HepG2 (cell line): ENCODE measurements at regions not wholly inside any gene's neighbourhood (a gene's known extent, or its start where the extent isn't known, plus 50 kb on each side); places are given as distances from the start of the nearest gene placed in this dataset.
A peak's percentile ranks its signal among the peaks of the same experiment; 100 is the strongest.

Experiments used
- DR1 ChIP-seq: sonication (generic); formaldehyde crosslinking; IDR thresholded peaks from 2 replicates; pipeline ENCODE4 v1.8.0; 2021; ENCODE audit warnings: mild to moderate bottlenecking, missing genetic modification reagents, inconsistent platforms
- EED ChIP-seq: sonication (generic); formaldehyde crosslinking; IDR thresholded peaks from 2 replicates; pipeline ENCODE4 v1.5.0; 2020; ENCODE audit warnings: mild to moderate bottlenecking, missing genetic modification reagents
- ELF3 ChIP-seq: IDR thresholded peaks from 2 replicates; pipeline ENCODE4 v1.6.1; 2016; ENCODE audit warnings: missing genetic modification reagents, missing compliant biosample characterization
- FOSL1 ChIP-seq: sonication (generic); formaldehyde crosslinking; IDR thresholded peaks from 2 replicates; pipeline ENCODE4 v1.9.0; 2021; ENCODE audit warnings: missing genetic modification reagents, borderline replicate concordance
- KDM2A ChIP-seq: sonication (generic); formaldehyde crosslinking; IDR thresholded peaks from 2 replicates; pipeline ENCODE4 v1.4.0; 2020; ENCODE audit warnings: low read depth, missing genetic modification reagents, borderline replicate concordance
- KLF15 ChIP-seq: sonication (generic); formaldehyde crosslinking; IDR thresholded peaks from 2 replicates; pipeline ENCODE4 v1.8.1; 2023; ENCODE audit warnings: borderline replicate concordance, mild to moderate bottlenecking, inconsistent platforms, missing genetic modification reagents, mixed read lengths
- SCMH1 ChIP-seq: sonication (generic); formaldehyde crosslinking; IDR thresholded peaks from 2 replicates; pipeline ENCODE4 v1.9.0; 2021; ENCODE audit warnings: missing genetic modification reagents, mild to moderate bottlenecking, borderline replicate concordance
- SOX5 ChIP-seq: IDR thresholded peaks from 2 replicates; pipeline ENCODE4 v1.6.1; 2016; ENCODE audit warnings: borderline replicate concordance
- SRSF4 ChIP-seq: fragments of 200-400 bp; formaldehyde crosslinking; IDR thresholded peaks from one replicate; pipeline ENCODE4 v1.6.1; 2018; ENCODE audit warnings: mild to moderate bottlenecking, low read depth, low read length, moderate library complexity; ENCODE audit not compliant: poor library complexity, severe bottlenecking
- XRCC5 ChIP-seq: fragments of 200-400 bp; formaldehyde crosslinking; optimal IDR thresholded peaks from 2 replicates; pipeline ENCODE3; 2017; ENCODE audit warnings: mild to moderate bottlenecking, low read length
- ZNF430 ChIP-seq: sonication (generic); formaldehyde crosslinking; IDR thresholded peaks from 2 replicates; pipeline ENCODE4 v1.9.0; 2021; ENCODE audit warnings: mild to moderate bottlenecking, missing genetic modification reagents
- ZNF773 ChIP-seq: sonication (generic); formaldehyde crosslinking; IDR thresholded peaks from 2 replicates; pipeline ENCODE4 v1.4.0; 2020; ENCODE audit warnings: missing genetic modification reagents, borderline replicate concordance
- ZNF816 ChIP-seq: sonication (generic); formaldehyde crosslinking; IDR thresholded peaks from 2 replicates; pipeline ENCODE4 v1.8.0; 2022; ENCODE audit warnings: missing genetic modification reagents, mild to moderate bottlenecking, borderline replicate concordance
- ZSCAN30 ChIP-seq: sonication (generic); formaldehyde crosslinking; IDR thresholded peaks from 2 replicates; pipeline ENCODE4 v1.5.0; 2020; ENCODE audit warnings: mild to moderate bottlenecking, missing genetic modification reagents
- TF ChIP-seq, protein P1 (sequence below): sonication (generic); formaldehyde crosslinking; IDR thresholded peaks from 2 replicates; pipeline ENCODE4 v1.5.0; 2020; ENCODE audit warnings: mild to moderate bottlenecking, missing genetic modification reagents, borderline replicate concordance
- TF ChIP-seq, protein P2 (sequence below): sonication (generic); formaldehyde crosslinking; IDR thresholded peaks from 2 replicates; pipeline ENCODE4 v1.4.0; 2020; ENCODE audit warnings: mild to moderate bottlenecking, missing genetic modification reagents
- TF ChIP-seq, protein P3 (sequence below): sonication (generic); formaldehyde crosslinking; IDR thresholded peaks from 2 replicates; pipeline ENCODE4 v1.5.0; 2020; ENCODE audit warnings: missing genetic modification reagents, mild to moderate bottlenecking, borderline replicate concordance

DNA sequence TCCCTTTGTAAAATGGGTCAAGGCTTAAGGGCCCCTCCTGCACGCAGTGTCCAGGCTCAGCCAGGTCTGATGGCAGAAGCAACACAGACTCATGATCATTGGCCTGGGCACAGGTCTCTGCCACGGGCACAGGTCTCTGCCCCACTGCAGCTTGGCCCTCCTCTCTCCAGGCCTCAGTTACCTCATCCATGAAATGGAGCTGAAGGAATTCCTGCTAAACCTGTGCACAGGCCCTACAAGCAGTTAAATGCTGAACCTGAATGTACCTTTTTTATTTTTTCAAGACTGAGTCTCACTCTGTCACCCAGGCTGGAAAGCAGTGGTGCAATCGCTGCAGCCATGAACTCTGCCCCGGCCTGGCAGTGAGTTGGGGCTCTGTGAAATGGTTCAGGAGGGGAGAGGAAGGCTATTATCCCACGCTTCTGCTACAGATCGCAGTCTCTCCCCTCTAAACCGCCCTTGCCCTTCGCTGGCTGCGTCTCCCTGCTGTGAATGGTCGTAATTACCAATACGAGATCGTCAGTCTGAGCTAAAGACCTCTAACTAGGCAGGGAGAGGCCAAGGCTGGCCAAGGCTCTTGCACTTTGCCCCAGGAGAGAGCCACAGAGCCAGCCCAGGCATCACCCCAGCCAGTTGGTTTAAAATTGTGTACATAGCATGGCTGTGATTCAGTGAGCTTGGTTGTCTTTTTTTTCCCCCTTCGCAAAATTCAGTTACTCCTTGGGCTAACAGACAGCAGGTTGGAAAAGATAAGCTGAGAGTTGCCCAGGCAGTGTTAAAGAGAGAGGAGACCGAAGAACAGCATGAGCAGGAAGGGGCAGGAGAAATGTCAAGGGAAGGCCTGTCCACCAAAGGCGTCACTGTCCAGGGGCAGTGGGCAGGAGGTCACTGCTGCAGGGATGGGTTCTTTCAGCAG, 93.0 kb upstream of the KCTD7 start (continued):
- TF ChIP-seq, protein P1, sequence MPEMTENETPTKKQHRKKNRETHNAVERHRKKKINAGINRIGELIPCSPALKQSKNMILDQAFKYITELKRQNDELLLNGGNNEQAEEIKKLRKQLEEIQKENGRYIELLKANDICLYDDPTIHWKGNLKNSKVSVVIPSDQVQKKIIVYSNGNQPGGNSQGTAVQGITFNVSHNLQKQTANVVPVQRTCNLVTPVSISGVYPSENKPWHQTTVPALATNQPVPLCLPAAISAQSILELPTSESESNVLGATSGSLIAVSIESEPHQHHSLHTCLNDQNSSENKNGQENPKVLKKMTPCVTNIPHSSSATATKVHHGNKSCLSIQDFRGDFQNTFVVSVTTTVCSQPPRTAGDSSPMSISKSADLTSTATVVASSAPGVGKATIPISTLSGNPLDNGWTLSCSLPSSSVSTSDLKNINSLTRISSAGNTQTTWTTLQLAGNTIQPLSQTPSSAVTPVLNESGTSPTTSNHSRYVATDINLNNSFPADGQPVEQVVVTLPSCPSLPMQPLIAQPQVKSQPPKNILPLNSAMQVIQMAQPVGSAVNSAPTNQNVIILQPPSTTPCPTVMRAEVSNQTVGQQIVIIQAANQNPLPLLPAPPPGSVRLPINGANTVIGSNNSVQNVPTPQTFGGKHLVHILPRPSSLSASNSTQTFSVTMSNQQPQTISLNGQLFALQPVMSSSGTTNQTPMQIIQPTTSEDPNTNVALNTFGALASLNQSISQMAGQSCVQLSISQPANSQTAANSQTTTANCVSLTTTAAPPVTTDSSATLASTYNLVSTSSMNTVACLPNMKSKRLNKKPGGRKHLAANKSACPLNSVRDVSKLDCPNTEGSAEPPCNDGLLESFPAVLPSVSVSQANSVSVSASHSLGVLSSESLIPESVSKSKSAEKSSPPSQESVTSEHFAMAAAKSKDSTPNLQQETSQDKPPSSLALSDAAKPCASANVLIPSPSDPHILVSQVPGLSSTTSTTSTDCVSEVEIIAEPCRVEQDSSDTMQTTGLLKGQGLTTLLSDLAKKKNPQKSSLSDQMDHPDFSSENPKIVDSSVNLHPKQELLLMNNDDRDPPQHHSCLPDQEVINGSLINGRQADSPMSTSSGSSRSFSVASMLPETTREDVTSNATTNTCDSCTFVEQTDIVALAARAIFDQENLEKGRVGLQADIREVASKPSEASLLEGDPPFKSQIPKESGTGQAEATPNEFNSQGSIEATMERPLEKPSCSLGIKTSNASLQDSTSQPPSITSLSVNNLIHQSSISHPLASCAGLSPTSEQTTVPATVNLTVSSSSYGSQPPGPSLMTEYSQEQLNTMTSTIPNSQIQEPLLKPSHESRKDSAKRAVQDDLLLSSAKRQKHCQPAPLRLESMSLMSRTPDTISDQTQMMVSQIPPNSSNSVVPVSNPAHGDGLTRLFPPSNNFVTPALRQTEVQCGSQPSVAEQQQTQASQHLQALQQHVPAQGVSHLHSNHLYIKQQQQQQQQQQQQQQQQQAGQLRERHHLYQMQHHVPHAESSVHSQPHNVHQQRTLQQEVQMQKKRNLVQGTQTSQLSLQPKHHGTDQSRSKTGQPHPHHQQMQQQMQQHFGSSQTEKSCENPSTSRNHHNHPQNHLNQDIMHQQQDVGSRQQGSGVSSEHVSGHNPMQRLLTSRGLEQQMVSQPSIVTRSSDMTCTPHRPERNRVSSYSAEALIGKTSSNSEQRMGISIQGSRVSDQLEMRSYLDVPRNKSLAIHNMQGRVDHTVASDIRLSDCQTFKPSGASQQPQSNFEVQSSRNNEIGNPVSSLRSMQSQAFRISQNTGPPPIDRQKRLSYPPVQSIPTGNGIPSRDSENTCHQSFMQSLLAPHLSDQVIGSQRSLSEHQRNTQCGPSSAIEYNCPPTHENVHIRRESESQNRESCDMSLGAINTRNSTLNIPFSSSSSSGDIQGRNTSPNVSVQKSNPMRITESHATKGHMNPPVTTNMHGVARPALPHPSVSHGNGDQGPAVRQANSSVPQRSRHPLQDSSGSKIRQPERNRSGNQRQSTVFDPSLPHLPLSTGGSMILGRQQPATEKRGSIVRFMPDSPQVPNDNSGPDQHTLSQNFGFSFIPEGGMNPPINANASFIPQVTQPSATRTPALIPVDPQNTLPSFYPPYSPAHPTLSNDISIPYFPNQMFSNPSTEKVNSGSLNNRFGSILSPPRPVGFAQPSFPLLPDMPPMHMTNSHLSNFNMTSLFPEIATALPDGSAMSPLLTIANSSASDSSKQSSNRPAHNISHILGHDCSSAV (CRISPR knock-in tag) = no peak
- TF ChIP-seq DR1 (CRISPR knock-in tag) (no peak), ZNF816 (CRISPR knock-in tag) (no peak), ZSCAN30 (CRISPR knock-in tag) (0 out of 2 replicates have a peak, but pooled peaks have one; percentile 36), ZNF430 (no peak), KDM2A (peak; percentile 63), SCMH1 (CRISPR knock-in tag) (no peak), ZNF773 (CRISPR knock-in tag) (no peak), SOX5 (no peak), SRSF4 (no peak), FOSL1 (CRISPR knock-in tag) (no peak), ELF3 (CRISPR knock-in tag) (no peak; the same call in 1 of the 2 replicates), XRCC5 (no peak), KLF15 (no peak), EED (CRISPR knock-in tag) (no peak)
- TF ChIP-seq, protein P2, sequence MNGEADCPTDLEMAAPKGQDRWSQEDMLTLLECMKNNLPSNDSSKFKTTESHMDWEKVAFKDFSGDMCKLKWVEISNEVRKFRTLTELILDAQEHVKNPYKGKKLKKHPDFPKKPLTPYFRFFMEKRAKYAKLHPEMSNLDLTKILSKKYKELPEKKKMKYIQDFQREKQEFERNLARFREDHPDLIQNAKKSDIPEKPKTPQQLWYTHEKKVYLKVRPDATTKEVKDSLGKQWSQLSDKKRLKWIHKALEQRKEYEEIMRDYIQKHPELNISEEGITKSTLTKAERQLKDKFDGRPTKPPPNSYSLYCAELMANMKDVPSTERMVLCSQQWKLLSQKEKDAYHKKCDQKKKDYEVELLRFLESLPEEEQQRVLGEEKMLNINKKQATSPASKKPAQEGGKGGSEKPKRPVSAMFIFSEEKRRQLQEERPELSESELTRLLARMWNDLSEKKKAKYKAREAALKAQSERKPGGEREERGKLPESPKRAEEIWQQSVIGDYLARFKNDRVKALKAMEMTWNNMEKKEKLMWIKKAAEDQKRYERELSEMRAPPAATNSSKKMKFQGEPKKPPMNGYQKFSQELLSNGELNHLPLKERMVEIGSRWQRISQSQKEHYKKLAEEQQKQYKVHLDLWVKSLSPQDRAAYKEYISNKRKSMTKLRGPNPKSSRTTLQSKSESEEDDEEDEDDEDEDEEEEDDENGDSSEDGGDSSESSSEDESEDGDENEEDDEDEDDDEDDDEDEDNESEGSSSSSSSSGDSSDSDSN (CRISPR knock-in tag) = peak; percentile 74; the same call in 1 of the 2 replicates
- TF ChIP-seq, protein P3, sequence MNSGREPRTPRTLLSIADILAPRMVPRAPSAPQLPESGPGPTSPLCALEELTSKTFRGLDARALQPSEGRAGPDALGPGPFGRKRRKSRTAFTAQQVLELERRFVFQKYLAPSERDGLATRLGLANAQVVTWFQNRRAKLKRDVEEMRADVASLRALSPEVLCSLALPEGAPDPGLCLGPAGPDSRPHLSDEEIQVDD (CRISPR knock-in tag) = no peak
